ENCODE measurements at regions not wholly inside any gene's neighbourhood (a gene's known extent, or its start where the extent isn't known, plus 50 kb on each side); places are given as distances from the start of the nearest gene placed in this dataset.
"Not testable (repeated sequence)": the region's sequence is repeated elsewhere in the genome, so short reads cannot be mapped to it uniquely, and the experiment has no call there.

GRCh38 chr9:40914772-40915659 lies 213.5 kb downstream of the FOXD4L6 start:
- intact Hi-C loops (cut with DNase I; ENCODE audit: low total_unique reads) = no loop called here
- Histone ChIP-seq H3K9me3 (peaks cover 0 to 77% of the 10 kb centered on the region in 2 donors), H3K27me3 (no peaks in the 10 kb centered on the region)

GRCh38 chr9:40913928-40914673 lies 214.4 kb downstream of the FOXD4L6 start:
- no peak for DNase-seq
- no peaks in the 10 kb centered on the region for H3K36me3 ChIP-seq
- H3K9me3 ChIP-seq = peaks cover 0 to 78% of the 10 kb centered on the region in 2 donors
- TF ChIP-seq CTCF (IDR thresholded peaks at IDR 0.05) = no peak
- no peak for TF ChIP-seq POLR2A (IDR thresholded peaks at IDR 0.05)
- H3K27me3 ChIP-seq = no peaks in the 10 kb centered on the region
- H3K4me3 ChIP-seq = no peak overlapping the region
- no peak overlapping the region for H3K27ac ChIP-seq
- intact Hi-C loops (cut with DNase I; ENCODE audit: low total_unique reads) = no loop called here
- H3K4me1 ChIP-seq = no peaks in the 10 kb centered on the region

More at GRCh38 chr9:40914772-40915659, 213.5 kb downstream of the FOXD4L6 start:
- Histone ChIP-seq H3K27ac (no peak overlapping the region), H3K36me3 (no peaks in the 10 kb centered on the region), H3K4me3 (no peak overlapping the region), H3K4me1 (no peaks in the 10 kb centered on the region)
- DNase-seq = no peak
- TF ChIP-seq CTCF (IDR thresholded peaks at IDR 0.05) = no peak
- TF ChIP-seq POLR2A (IDR thresholded peaks at IDR 0.05) = no peak

GRCh38 chr9:40913096-40913719 lies 215.3 kb downstream of the FOXD4L6 start:
- no peak overlapping the region for H3K27ac ChIP-seq
- no peaks in the 10 kb centered on the region for H3K36me3 ChIP-seq
- no peak for TF ChIP-seq CTCF (IDR thresholded peaks at IDR 0.05)
- TF ChIP-seq POLR2A (IDR thresholded peaks at IDR 0.05) = no peak
- no peak for DNase-seq
- peaks cover 3 to 83% of the 10 kb centered on the region in 2 donors for H3K9me3 ChIP-seq
- no peaks in the 10 kb centered on the region for H3K4me1 ChIP-seq
- no peaks in the 10 kb centered on the region for H3K27me3 ChIP-seq
- intact Hi-C loops (cut with DNase I; ENCODE audit: low total_unique reads) = no loop called here
- no peak overlapping the region for H3K4me3 ChIP-seq

- H3K27ac ChIP-seq; intact Hi-C loops (cut with DNase I; ENCODE audit: low total_unique reads); H3K27me3 ChIP-seq; H3K4me1 ChIP-seq; DNase-seq; H3K4me3 ChIP-seq; H3K36me3 ChIP-seq: not testable (repeated sequence)
- H3K9me3 ChIP-seq = peaks cover 3 to 89% of the 10 kb centered on the region in 2 donors
These were observed 215.8 kb downstream of the FOXD4L6 start for GRCh38 chr9:40912679-40913078.

GRCh38 chr9:40911647-40912046 lies 216.8 kb downstream of the FOXD4L6 start:
- DNase-seq = no peak
- peaks cover 3 to 95% of the 10 kb centered on the region in 2 donors for H3K9me3 ChIP-seq
- intact Hi-C loops (cut with DNase I; ENCODE audit: low total_unique reads) = no loop called here
- H3K4me3 ChIP-seq = no peak overlapping the region
- no peak overlapping the region for H3K27ac ChIP-seq
- H3K4me1 ChIP-seq = no peaks in the 10 kb centered on the region
- H3K27me3 ChIP-seq = no peaks in the 10 kb centered on the region
- TF ChIP-seq POLR2A (IDR thresholded peaks at IDR 0.05) = no peak
- no peak for TF ChIP-seq CTCF (IDR thresholded peaks at IDR 0.05)
- no peaks in the 10 kb centered on the region for H3K36me3 ChIP-seq

- H3K27me3 ChIP-seq; intact Hi-C loops (cut with DNase I; ENCODE audit: low total_unique reads); DNase-seq; H3K36me3 ChIP-seq; H3K4me3 ChIP-seq; H3K4me1 ChIP-seq; H3K27ac ChIP-seq: not testable (repeated sequence)
- peaks cover 3 to 94% of the 10 kb centered on the region in 2 donors for H3K9me3 ChIP-seq
These were observed 217.5 kb downstream of the FOXD4L6 start for GRCh38 chr9:40910995-40911394.
